GM23338 (cell line): ENCODE measurements at regions not wholly inside any gene's neighbourhood (a gene's known extent, or its start where the extent isn't known, plus 50 kb on each side); places are given as distances from the start of the nearest gene placed in this dataset.

Experiments
- ATAC-seq: fragments of 200-7000 bp; cut with Tn5 transposase; 3 replicates; pipeline ENCODE4 v1.9.1; 2020
- DNase-seq: peaks from one replicate; pipeline ENCODE4 v3.0.0-alpha.2; 2015; ENCODE audit warnings: low spot score
- H2AFZ ChIP-seq: fragments of 200-600 bp; sonication (generic); 2 replicates; pipeline ENCODE4 v1.8.0; 2016; ENCODE audit warnings: antibody characterized with exemption, mild to moderate bottlenecking, moderate library complexity
- H3F3A ChIP-seq: fragments of 200-600 bp; sonication (generic); replicated peaks from 2 replicates; pipeline ENCODE4 v1.8.0; 2017; ENCODE audit warnings: antibody characterized with exemption, mixed run types, low read depth
- H3K27ac ChIP-seq: fragments of 200-600 bp; sonication (generic); 2 replicates; pipeline ENCODE4 v1.6.1; 2016; ENCODE audit warnings: low read depth
- H3K27me3 ChIP-seq: fragments of 200-600 bp; sonication (generic); 2 replicates; pipeline ENCODE4 v1.8.0; 2016; ENCODE audit warnings: mild to moderate bottlenecking, mixed run types, moderate library complexity; ENCODE audit not compliant: insufficient read depth
- H3K36me3 ChIP-seq: fragments of 200-600 bp; sonication (generic); 2 replicates; pipeline ENCODE4 v1.8.0; 2016; ENCODE audit warnings: mild to moderate bottlenecking; ENCODE audit not compliant: insufficient read depth
- H3K4me1 ChIP-seq: fragments of 200-600 bp; sonication (generic); 2 replicates; pipeline ENCODE4 v1.8.0; 2016; ENCODE audit warnings: mild to moderate bottlenecking, moderate library complexity; ENCODE audit not compliant: insufficient read depth
- H3K4me2 ChIP-seq: fragments of 200-600 bp; sonication (generic); 2 replicates; pipeline ENCODE4 v1.7.1; 2017; ENCODE audit warnings: mixed run types
- H3K4me3 ChIP-seq: fragments of 200-600 bp; sonication (generic); 2 replicates; pipeline ENCODE4 v1.6.1; 2016; ENCODE audit warnings: mixed run types
- H3K79me2 ChIP-seq: fragments of 200-600 bp; sonication (generic); replicated peaks from 2 replicates; pipeline ENCODE4 v1.8.0; 2017; ENCODE audit warnings: mild to moderate bottlenecking; ENCODE audit not compliant: insufficient read depth
- H3K9me2 ChIP-seq: fragments of 200-600 bp; sonication (generic); 2 replicates; pipeline ENCODE4 v1.8.0; 2017; ENCODE audit not compliant: insufficient read depth
- H4K20me1 ChIP-seq: fragments of 200-600 bp; sonication (generic); replicated peaks from 2 replicates; pipeline ENCODE4 v1.8.0; 2017; ENCODE audit warnings: mild to moderate bottlenecking; ENCODE audit not compliant: insufficient read depth
- H3K27ac Mint-ChIP-seq: 2 replicates; pipeline ENCODE4 v1.8.0; 2020; ENCODE audit warnings: inconsistent platforms, mild to moderate bottlenecking, moderate library complexity, mixed read lengths
- H3K27me3 Mint-ChIP-seq: 3 replicates; pipeline ENCODE4 v1.8.0; 2022; ENCODE audit warnings: low read depth, mild to moderate bottlenecking, moderate library complexity, mixed read lengths, inconsistent platforms; ENCODE audit not compliant: insufficient read depth, poor library complexity
- H3K36me3 Mint-ChIP-seq: 3 replicates; pipeline ENCODE4 v1.8.0; 2021; ENCODE audit warnings: low read depth, mild to moderate bottlenecking, inconsistent platforms, moderate library complexity, mixed read lengths
- H3K4me1 Mint-ChIP-seq: 3 replicates; pipeline ENCODE4 v1.8.0; 2020; ENCODE audit warnings: mild to moderate bottlenecking, inconsistent platforms, mixed read lengths
- H3K4me3 Mint-ChIP-seq: 3 replicates; pipeline ENCODE4 v1.8.0; 2021; ENCODE audit warnings: moderate library complexity, mild to moderate bottlenecking, inconsistent platforms, mixed read lengths
- H3K9me3 Mint-ChIP-seq: 3 replicates; pipeline ENCODE4 v1.8.0; 2020; ENCODE audit warnings: moderate library complexity, mild to moderate bottlenecking, inconsistent platforms, mixed read lengths
- CREB1 ChIP-seq: fragments of 250-450 bp; sonication (Bioruptor Pico); IDR thresholded peaks from 2 replicates; pipeline ENCODE4 v1.5.0; 2020; ENCODE audit warnings: low read depth, mild to moderate bottlenecking, moderate library complexity
- CTCF ChIP-seq, 2 experiments: fragments of 200-600 bp in 1 of 2; sonication (generic) in 1 of 2; conservative IDR thresholded peaks; 2 replicates each; pipeline versions ENCODE4 v1.5.1 to v1.6.1; 2016 to 2017; ENCODE audit warnings: antibody characterized with exemption in 2 of 2, low read depth in 2 of 2, mild to moderate bottlenecking in 2 of 2, moderate library complexity in 1 of 2
- ETS1 ChIP-seq: IDR thresholded peaks from 2 replicates; pipeline ENCODE4 v1.6.1; 2016; ENCODE audit warnings: antibody characterized with exemption
- EZH2 ChIP-seq: fragments of 200-600 bp; sonication (generic); IDR thresholded peaks from one replicate; pipeline ENCODE4 v1.8.0; 2017; ENCODE audit warnings: antibody characterized with exemption, mild to moderate bottlenecking, low read depth; ENCODE audit not compliant: unreplicated experiment
- EZH2phosphoT487 ChIP-seq: fragments of 200-600 bp; sonication (generic); IDR thresholded peaks from one replicate; pipeline ENCODE4 v1.8.1; 2018; ENCODE audit warnings: antibody characterized with exemption; ENCODE audit not compliant: unreplicated experiment
- JUNB ChIP-seq: IDR thresholded peaks from one replicate; pipeline ENCODE4 v1.6.1; 2016; ENCODE audit warnings: antibody characterized with exemption; ENCODE audit not compliant: unreplicated experiment
- NANOG ChIP-seq: IDR thresholded peaks from 2 replicates; pipeline ENCODE4 v1.6.1; 2016; ENCODE audit warnings: antibody characterized with exemption, borderline replicate concordance
- POLR2AphosphoS5 ChIP-seq: IDR thresholded peaks from 2 replicates; pipeline ENCODE4 v1.6.1; 2016; ENCODE audit warnings: antibody characterized with exemption, low read depth
- REST ChIP-seq: IDR thresholded peaks from one replicate; pipeline ENCODE4 v1.6.1; 2018; ENCODE audit warnings: antibody characterized with exemption; ENCODE audit not compliant: unreplicated experiment
- STAT1 ChIP-seq: IDR thresholded peaks from one replicate; pipeline ENCODE4 v1.6.1; 2016; ENCODE audit warnings: antibody characterized with exemption; ENCODE audit not compliant: unreplicated experiment
- ZNF114 ChIP-seq: fragments of 250-450 bp; sonication (Bioruptor Pico); IDR thresholded peaks from 2 replicates; pipeline ENCODE4 v1.5.0; 2020; ENCODE audit warnings: mild to moderate bottlenecking, moderate library complexity
- ZNF331 ChIP-seq: fragments of 250-450 bp; sonication (Bioruptor Pico); IDR thresholded peaks from 2 replicates; pipeline ENCODE4 v1.5.0; 2020; ENCODE audit warnings: low read depth, mild to moderate bottlenecking, moderate library complexity
- ZNF462 ChIP-seq: fragments of 250-450 bp; sonication (Bioruptor Pico); IDR thresholded peaks from 2 replicates; pipeline ENCODE4 v1.5.0; 2020; ENCODE audit warnings: mild to moderate bottlenecking, moderate library complexity

GRCh38 chr3:153596401-153596800 is 434.4 kb downstream of the RAP2B start:
- no peaks in the 10 kb centered on the region for H3K36me3 Mint-ChIP-seq
- no peaks in the 10 kb centered on the region for H3F3A ChIP-seq
- H3K4me1 Mint-ChIP-seq: no peaks in the 10 kb centered on the region

More at GRCh38 chr3:153596401-153596800, 434.4 kb downstream of the RAP2B start:
- DNase-seq (no peak), ATAC-seq (no peak)
- no peak overlapping the region for H3K4me3 ChIP-seq
- no peaks in the 10 kb centered on the region for H3K27me3 ChIP-seq
- no peaks in the 10 kb centered on the region for H3K79me2 ChIP-seq
- no peak overlapping the region for H2AFZ ChIP-seq
- H3K4me2 ChIP-seq: no peak overlapping the region
- H3K9me2 ChIP-seq: no peaks in the 10 kb centered on the region
- TF ChIP-seq ZNF331 (CRISPR knock-in tag) (no peak), EZH2phosphoT487 (no peak), ZNF462 (CRISPR knock-in tag) (no peak), EZH2 (no peak), STAT1 (no peak), ZNF114 (CRISPR knock-in tag) (no peak), NANOG (no peak), ETS1 (no peak), CTCF (conservative IDR thresholded peaks at IDR 0.05; ENCODE audit: low read depth in 2 of 2) (no peak), JUNB (no peak), POLR2AphosphoS5 (no peak), REST (no peak), CREB1 (no peak)
- Mint-ChIP-seq H3K27ac (no peak overlapping the region), H3K4me3 (no peak overlapping the region), H3K27me3 (peaks cover under 1% of the 10 kb centered on the region), H3K9me3 (no peaks in the 10 kb centered on the region)
- no peak overlapping the region for H3K27ac ChIP-seq
- H3K4me1 ChIP-seq: no peaks in the 10 kb centered on the region
- no peaks in the 10 kb centered on the region for H3K36me3 ChIP-seq
- H4K20me1 ChIP-seq: no peaks in the 10 kb centered on the region
